GM19099 (cell line): ENCODE measurements at regions not wholly inside any gene's neighbourhood (a gene's known extent, or its start where the extent isn't known, plus 50 kb on each side); places are given as distances from the start of the nearest gene placed in this dataset.

Source experiments
- POLR2A ChIP-seq: IDR thresholded peaks from 3 replicates; pipeline ENCODE4 v1.6.1; 2011; ENCODE audit warnings: low read depth; ENCODE audit not compliant: insufficient read length; ENCODE audit errors: extremely low read depth

GRCh38 chrX:46180258-46180687 is 364.9 kb downstream of the ZNF674 start:
- no peak for TF ChIP-seq POLR2A

- TF ChIP-seq POLR2A: no peak
These were observed 365.5 kb downstream of the ZNF674 start for GRCh38 chrX:46179748-46180147.

GRCh38 chrX:46178763-46179162 is 366.5 kb downstream of the ZNF674 start:
- no peak for TF ChIP-seq POLR2A

GRCh38 chrX:46173159-46173558 is 372.1 kb downstream of the ZNF674 start:
- TF ChIP-seq POLR2A: no peak

- TF ChIP-seq POLR2A: no peak
These were observed 375.4 kb downstream of the ZNF674 start for GRCh38 chrX:46169808-46170207.

GRCh38 chrX:46168254-46168653 is 377.0 kb downstream of the ZNF674 start:
- TF ChIP-seq POLR2A: no peak

GRCh38 chrX:46165866-46166265 is 379.4 kb downstream of the ZNF674 start:
- TF ChIP-seq POLR2A: no peak

- TF ChIP-seq POLR2A: no peak
These were observed 379.8 kb downstream of the ZNF674 start for GRCh38 chrX:46165411-46165810.

GRCh38 chrX:46152756-46153155 is 392.5 kb downstream of the ZNF674 start:
- TF ChIP-seq POLR2A: no peak

GRCh38 chrX:46144566-46144965 is 400.7 kb downstream of the ZNF674 start:
- no peak for TF ChIP-seq POLR2A

- TF ChIP-seq POLR2A: no peak
These were observed 404.9 kb downstream of the ZNF674 start for GRCh38 chrX:46140272-46140671.

- TF ChIP-seq POLR2A: no peak
These were observed 415.0 kb downstream of the ZNF674 start for GRCh38 chrX:46130247-46130646.

GRCh38 chrX:46125111-46125510 is 420.1 kb downstream of the ZNF674 start:
- TF ChIP-seq POLR2A: no peak

GRCh38 chrX:46117234-46117633 is 428.0 kb downstream of the ZNF674 start:
- no peak for TF ChIP-seq POLR2A

- no peak for TF ChIP-seq POLR2A
These were observed 472.4 kb downstream of the ZNF674 start for GRCh38 chrX:46072791-46073190.

GRCh38 chrX:46072372-46072771 is 472.8 kb downstream of the ZNF674 start:
- no peak for TF ChIP-seq POLR2A

GRCh38 chrX:46070421-46070820 is 474.8 kb downstream of the ZNF674 start:
- TF ChIP-seq POLR2A: no peak
